A172 (cell line): ENCODE measurements at regions not wholly inside any gene's neighbourhood (a gene's known extent, or its start where the extent isn't known, plus 50 kb on each side); places are given as distances from the start of the nearest gene placed in this dataset.

Source experiments
- DNase-seq: peaks from one replicate; pipeline ENCODE4 v3.0.0-alpha.2; 2015; ENCODE audit warnings: low spot score

GRCh38 chr9:134245179-134245578 is 80.8 kb upstream of the RNU6ATAC start:
- no peak for DNase-seq

DNA sequence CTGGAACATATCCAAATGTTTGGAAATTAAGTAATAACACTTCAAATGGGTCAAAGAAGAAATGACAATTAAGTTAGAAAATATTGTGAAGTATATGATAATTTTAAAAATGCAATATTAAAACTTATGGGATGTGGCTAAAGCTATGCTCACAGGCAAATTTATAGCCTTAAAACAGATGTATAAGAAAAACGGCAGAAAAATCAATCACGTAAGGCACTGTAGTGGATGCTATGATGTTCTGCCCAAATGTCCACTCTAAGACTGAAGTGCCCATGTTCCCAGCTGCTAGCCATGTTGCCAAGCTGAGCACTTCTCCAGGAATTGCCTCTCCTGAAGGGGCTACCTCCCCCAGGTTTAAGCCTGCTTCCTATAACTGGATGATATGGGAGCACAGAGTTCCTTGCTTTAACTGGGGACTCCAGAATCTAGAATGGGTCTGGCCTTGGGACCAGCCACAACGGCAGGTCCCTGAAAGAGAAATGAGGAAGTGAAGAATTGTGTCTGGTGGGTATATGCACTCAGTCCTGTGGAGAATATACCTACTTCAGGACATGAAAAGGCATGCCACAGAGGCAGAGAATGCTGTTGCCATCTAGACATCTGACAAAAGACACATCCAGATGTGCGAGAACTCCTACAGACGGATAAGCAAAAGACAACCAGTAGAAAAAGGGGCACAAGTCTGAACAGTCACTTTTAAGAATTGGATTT is 78.2 kb upstream of the RXRA start:
- DNase-seq, result no peak

DNA sequence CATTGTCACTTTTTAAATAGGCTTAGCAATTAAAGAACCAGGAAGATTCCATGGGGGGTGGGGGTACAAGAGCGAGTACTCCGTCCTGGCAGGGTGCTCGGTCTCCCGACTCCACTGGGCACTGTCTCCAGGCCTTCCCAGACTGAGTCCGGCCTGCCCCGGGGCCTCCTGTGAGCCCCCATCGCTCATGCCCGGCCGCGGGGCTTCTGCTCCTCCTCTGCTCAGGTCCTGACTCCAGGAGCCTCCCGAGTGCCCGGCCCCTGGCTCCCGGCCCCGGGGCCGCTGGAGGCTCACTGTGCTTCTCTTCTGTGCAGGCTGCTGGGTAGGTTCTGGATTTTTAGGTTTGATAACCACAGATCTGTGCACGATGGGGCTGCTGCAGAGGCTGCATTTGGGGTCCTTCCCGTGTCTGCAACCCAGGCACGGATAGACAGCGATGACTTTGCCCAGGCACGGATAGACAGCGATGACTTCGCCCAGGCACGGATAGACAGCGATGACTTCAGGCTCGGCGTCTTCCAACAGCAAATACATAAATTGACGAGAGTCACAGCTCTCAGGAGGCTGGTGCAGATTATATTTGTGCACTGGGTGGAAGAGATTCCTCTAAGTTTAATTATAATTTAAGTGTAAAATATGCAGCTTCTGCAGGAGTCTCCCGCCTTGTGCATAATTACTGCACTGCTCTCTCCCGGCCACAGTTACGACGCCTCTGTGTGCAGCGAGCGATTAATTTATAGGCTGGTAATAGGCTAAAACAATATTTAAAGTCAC is 74.8 kb upstream of the RXRA start:
- no peak for DNase-seq

- DNase-seq, result no peak
Measured at GRCh38 chr9:134252084-134252830, 74.0 kb upstream of the RXRA start.

- no peak for DNase-seq
Measured at GRCh38 chr9:134253606-134254205, 72.5 kb upstream of the RXRA start.

GRCh38 chr9:134258332-134258731 is 67.9 kb upstream of the RXRA start:
- DNase-seq, result no peak

GRCh38 chr9:134258828-134259546 is 67.3 kb upstream of the RXRA start:
- no peak for DNase-seq

DNA sequence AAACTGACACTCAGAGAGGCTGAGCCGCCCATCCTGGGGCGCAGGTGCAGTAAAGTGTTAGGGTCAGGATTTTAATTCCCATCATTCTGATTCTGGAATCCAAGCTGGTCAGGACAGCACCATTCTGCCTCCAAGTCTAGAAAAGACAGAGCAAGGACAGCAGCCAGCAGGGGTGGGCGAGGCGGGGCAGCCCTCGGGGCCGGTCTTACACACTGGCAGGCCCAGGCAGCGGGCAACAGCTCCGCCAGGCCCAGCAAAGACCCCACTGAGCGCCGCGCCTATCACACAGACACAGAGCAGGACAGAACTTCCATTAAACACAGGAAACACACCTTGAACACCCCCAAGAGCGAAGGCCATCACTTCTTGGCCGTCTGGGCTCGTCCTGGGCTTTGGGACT is 66.5 kb upstream of the RXRA start:
- no peak for DNase-seq

GRCh38 chr9:134260801-134261200 is 65.5 kb upstream of the RXRA start:
- DNase-seq, result no peak

DNA sequence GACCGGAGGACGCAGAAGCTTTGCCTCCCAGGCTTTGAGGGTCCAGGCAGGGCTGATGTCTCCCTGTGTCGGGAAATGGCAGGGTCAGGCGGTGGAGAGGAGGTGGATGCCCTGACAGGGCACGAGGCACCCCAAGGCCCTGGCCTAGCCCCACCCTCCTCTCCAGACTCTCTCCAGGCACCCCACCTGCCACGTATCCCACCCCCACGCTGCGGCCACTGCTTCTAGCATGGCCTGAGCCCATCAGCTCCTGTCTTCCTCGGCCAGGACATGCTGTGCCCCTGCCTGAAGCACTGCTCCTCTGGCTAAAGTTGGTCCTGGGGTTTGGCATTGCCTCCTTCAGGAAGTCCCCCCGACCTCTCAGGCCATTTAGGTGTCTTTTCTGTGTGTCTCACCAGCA is 64.2 kb upstream of the RXRA start:
- no peak for DNase-seq

DNA sequence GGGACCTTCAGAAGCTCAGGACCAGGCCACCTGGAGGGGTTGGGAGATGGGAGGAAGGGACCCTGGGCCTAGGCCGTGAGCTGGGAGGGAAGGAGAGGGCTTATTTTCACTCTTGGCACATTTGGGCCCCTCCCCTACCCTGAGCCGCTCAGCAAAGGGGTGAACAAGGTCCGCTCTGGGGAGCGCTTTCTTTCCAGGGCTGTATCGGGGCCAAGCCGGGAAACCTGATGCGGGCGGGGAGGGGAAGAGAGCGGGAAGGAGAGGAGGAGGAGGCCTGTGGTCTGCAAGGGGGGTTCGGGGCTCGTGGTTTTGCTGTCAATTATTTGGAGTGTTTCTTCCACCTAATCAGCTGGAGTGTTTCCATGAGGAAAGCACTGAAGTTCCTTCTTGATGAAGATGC is 62.7 kb upstream of the RXRA start:
- DNase-seq, result no peak

DNA sequence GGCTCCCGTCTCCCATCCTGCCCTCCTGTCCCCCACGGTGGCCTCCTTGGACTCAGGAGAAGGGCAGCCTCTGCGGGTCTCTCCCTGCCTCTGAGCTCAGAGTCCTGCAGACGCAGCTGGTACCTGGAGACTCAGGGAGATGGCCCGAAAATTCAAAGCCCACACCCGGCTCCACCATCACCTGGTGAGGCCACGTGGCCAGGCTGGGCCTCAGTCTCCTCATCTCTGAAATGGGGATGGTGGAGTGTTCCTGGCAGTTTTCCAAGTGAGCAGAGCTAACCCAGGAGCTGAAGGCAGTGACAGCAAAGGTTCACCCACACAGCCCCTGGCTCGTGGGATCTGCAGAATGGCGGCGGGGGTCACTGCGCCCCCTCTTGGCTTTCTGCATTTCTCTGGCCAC is 62.1 kb upstream of the RXRA start:
- no peak for DNase-seq

DNA sequence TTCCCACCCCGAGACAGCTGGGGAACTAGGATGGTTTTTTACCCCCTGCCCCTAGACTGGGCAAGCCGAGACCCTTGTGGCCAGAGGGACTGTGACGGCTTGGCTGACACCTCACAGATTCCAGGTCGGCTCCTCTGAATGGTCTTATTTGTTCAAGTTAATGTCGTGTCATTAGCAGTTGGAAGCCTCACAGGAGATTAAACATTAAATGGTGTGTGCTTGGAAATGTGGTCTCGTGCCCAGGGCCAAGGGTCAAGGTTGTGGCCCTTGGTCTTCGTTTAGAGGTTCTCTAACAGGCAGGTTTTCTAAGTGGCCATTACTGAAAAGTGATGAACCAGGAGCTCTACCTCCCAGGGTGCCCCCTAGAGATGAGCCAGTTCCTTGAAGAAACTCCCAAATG is 61.2 kb upstream of the RXRA start:
- no peak for DNase-seq

DNA sequence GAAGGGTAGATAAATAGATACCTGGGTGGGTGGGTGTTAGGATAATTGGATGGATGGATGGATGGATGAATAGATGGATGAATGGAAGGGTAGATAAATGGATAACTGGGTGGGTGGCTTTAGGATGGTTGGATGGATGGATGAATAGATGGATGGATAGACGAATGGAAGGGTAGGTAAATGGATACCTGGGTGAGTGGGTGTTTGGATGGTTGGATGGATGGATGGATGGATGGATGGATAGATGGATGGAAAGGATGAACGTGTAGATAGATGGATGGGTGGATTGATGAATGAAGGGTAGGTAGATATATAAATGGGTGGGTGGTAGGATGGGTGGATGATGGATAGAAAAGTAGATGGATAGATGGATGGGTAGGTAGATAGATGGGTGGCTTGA is 59.8 kb upstream of the RXRA start:
- DNase-seq, result no peak

GRCh38 chr9:134267305-134267880 is 58.9 kb upstream of the RXRA start:
- DNase-seq, result no peak

GRCh38 chr9:134267881-134268724 is 58.2 kb upstream of the RXRA start:
- DNase-seq, result no peak

DNA sequence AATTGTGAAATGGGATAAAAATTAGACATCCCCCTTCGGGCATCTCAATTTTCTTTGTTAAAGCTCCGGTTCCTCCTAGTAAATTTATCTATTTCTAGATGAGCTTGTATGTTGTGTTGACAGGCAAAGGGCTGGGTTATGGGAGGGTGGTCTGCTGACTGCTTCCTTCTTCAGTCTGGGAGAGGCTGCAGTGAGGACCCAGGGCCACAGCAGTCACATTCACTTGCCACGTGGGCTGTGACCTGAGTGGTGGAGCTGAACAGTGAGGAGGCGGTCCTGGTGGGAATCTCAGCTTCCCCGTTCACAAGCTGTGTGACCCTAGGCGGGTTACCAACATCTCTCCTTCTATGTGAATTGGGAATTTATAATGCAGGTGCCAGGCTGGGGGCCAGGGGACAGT is 57.5 kb upstream of the RXRA start:
- no peak for DNase-seq

DNA sequence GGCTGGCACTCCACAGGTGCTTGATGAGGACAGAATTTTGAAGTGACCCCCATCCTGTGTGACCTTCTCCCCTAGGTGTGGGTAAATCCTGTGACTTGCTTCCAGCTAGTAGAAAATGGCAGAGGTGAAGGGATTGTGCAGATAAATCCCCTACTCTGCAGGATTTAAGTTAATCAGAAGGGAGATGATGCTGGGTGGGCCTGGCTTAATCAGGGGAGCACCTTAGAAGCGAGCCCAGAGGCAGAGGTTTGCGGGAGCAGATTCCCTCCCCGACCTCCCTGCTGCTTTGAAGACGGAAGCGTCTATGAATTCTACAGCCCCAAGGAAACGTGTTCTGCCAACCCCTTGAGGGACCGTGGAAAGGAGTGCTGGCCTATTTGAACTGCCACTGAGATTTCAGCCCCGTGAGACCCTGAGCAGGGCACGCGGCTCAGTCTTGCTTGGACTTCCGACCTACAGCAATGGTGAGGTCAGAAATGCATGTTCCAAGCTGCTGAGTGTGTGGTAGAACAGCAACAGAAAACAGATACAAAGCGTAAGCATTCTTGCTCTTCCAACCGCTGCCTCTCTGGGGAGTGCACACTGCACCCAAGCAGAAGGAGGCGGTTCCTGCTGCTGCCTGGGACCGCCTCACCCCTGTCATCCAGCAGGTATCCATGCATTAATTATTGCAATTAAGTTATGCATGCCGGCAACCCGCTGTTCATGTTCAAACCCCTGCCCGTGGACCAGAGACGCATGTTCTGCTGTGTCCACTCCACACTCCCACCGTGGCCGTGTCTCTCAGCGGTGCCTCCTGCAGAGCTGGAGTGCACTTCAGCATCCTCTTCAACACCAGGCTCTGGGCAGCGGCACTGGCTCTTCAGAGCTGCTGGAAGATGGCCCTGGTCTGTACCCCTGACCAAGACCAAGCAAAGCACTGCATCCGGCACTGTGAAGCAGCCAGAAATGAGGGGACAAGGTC is 54.6 kb upstream of the RXRA start:
- no peak for DNase-seq

GRCh38 chr9:134272302-134273023 is 53.8 kb upstream of the RXRA start:
- DNase-seq, result no peak
